ENCODE measurements at regions not wholly inside any gene's neighbourhood (a gene's known extent, or its start where the extent isn't known, plus 50 kb on each side); places are given as distances from the start of the nearest gene placed in this dataset.

DNA sequence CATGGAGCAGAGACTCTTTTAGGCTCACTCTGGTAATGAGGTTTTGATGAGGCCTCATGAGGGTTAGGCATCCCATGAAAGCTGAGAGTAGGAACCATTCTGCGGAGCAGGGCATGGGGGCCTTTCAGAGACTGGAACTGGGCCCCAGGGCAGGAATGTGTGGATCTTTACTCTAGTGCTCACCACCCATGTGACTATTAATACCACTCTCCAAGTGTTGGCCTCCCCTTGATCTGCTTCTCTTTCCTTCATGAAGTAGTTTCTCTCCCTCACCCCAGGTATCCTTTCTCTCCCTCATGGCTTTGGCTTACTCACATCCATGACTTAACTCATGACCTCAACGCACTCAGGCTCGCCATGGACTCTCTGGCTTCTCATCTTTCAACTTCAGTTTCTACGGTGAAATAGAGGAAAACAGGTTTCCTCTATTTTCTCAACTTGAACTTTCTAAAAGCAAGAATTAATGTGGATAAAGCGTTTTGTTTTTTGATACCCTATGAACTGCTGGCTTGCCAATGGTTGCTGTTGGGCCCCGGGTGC lies 50.5 kb upstream of the GADD45A start:
- no peak for TF ChIP-seq POLR2AphosphoS5 (IDR thresholded peaks at IDR 0.05)
- TF ChIP-seq, protein P1, sequence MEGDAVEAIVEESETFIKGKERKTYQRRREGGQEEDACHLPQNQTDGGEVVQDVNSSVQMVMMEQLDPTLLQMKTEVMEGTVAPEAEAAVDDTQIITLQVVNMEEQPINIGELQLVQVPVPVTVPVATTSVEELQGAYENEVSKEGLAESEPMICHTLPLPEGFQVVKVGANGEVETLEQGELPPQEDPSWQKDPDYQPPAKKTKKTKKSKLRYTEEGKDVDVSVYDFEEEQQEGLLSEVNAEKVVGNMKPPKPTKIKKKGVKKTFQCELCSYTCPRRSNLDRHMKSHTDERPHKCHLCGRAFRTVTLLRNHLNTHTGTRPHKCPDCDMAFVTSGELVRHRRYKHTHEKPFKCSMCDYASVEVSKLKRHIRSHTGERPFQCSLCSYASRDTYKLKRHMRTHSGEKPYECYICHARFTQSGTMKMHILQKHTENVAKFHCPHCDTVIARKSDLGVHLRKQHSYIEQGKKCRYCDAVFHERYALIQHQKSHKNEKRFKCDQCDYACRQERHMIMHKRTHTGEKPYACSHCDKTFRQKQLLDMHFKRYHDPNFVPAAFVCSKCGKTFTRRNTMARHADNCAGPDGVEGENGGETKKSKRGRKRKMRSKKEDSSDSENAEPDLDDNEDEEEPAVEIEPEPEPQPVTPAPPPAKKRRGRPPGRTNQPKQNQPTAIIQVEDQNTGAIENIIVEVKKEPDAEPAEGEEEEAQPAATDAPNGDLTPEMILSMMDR (IDR thresholded peaks at IDR 0.05), result no peak
- TF ChIP-seq POLR2A (IDR thresholded peaks at IDR 0.05), result no peak

Data from transverse colon (tissue), 4 donors.